H4 (cell line): ENCODE measurements at regions not wholly inside any gene's neighbourhood (a gene's known extent, or its start where the extent isn't known, plus 50 kb on each side); places are given as distances from the start of the nearest gene placed in this dataset.
"Not testable (repeated sequence)": the region's sequence is repeated elsewhere in the genome, so short reads cannot be mapped to it uniquely, and the experiment has no call there.

Experiments
- DNase-seq: peaks from one replicate; pipeline ENCODE4 v3.0.0-alpha.2; 2015; ENCODE audit warnings: low spot score

- no peak for DNase-seq
Measured at GRCh38 chr18:66440433-66440832, 163.5 kb downstream of the CDH19 start.

- DNase-seq = no peak
Measured at GRCh38 chr18:66439670-66440069, 164.2 kb downstream of the CDH19 start.

- no peak for DNase-seq
Measured at GRCh38 chr18:66438711-66439536, 165.0 kb downstream of the CDH19 start.

- no peak for DNase-seq
Measured at GRCh38 chr18:66432636-66433035, 171.3 kb downstream of the CDH19 start.

GRCh38 chr18:66428795-66429194 is 175.1 kb downstream of the CDH19 start:
- no peak for DNase-seq

GRCh38 chr18:66419400-66419799 is 184.5 kb downstream of the CDH19 start:
- DNase-seq = no peak

GRCh38 chr18:66410692-66411091 is 193.2 kb downstream of the CDH19 start:
- no peak for DNase-seq

GRCh38 chr18:66395671-66396218 is 208.1 kb downstream of the CDH19 start:
- no peak for DNase-seq

- no peak for DNase-seq
Measured at GRCh38 chr18:66393463-66393862, 210.4 kb downstream of the CDH19 start.

GRCh38 chr18:66377291-66377690 is 226.6 kb downstream of the CDH19 start:
- DNase-seq = no peak

GRCh38 chr18:66375391-66375790 is 228.5 kb downstream of the CDH19 start:
- not testable (repeated sequence) for DNase-seq

- no peak for DNase-seq
Measured at GRCh38 chr18:66346833-66347588, 256.9 kb downstream of the CDH19 start.

GRCh38 chr18:66344227-66344626 is 259.7 kb downstream of the CDH19 start:
- DNase-seq = no peak

- no peak for DNase-seq
Measured at GRCh38 chr18:66342577-66342976, 261.3 kb downstream of the CDH19 start.

- DNase-seq = no peak
Measured at GRCh38 chr18:66334534-66334933, 269.4 kb downstream of the CDH19 start.

GRCh38 chr18:66329716-66330115 is 274.2 kb downstream of the CDH19 start:
- no peak for DNase-seq

- DNase-seq = no peak
Measured at GRCh38 chr18:66328296-66328878, 275.5 kb downstream of the CDH19 start.

GRCh38 chr18:66325251-66325650 is 278.6 kb downstream of the CDH19 start:
- DNase-seq = no peak

GRCh38 chr18:66324616-66325015 is 279.3 kb downstream of the CDH19 start:
- no peak for DNase-seq

GRCh38 chr18:66317243-66318090 is 286.4 kb downstream of the CDH19 start:
- DNase-seq = no peak

GRCh38 chr18:66316701-66317100 is 287.2 kb downstream of the CDH19 start:
- no peak for DNase-seq

GRCh38 chr18:66300141-66300540 is 303.7 kb downstream of the CDH19 start:
- DNase-seq = no peak
